ENCODE measurements at regions not wholly inside any gene's neighbourhood (a gene's known extent, or its start where the extent isn't known, plus 50 kb on each side); places are given as distances from the start of the nearest gene placed in this dataset.

DNA sequence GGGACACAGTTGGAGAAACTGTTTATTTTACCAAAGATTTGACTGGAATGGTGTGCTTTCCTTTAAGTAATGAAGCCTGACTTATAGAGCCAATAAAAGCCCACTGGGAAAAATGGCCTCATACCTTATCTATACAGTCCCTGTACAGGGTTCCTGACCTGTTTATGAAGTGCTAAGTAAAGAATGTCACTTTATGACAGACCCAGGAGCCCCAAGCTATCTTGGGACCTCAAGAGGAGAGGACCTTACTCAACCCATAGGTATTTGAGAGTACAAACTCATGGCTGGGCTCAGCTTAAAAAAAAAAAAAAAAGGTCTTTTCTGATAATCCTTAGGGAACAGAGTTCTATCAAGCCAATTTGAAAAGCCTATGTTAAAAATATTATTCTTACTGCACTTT, 1389.3 kb downstream of the RAPGEF2 start:
- TF ChIP-seq IRF4 (IDR thresholded peaks at IDR 0.05; ENCODE audit: low read depth, low read length) (no peak), ZNF384 (IDR thresholded peaks at IDR 0.05; ENCODE audit: borderline replicate concordance, low read depth, low read length) (no peak), SMAD5 (IDR thresholded peaks at IDR 0.05; ENCODE audit: low read depth) (no peak), RAD21 (IDR thresholded peaks at IDR 0.05; ENCODE audit: insufficient read depth, low read depth, low read length) (no peak), TCF12 (IDR thresholded peaks at IDR 0.05; ENCODE audit: low read depth, low read length) (no peak), NFYA (IDR thresholded peaks at IDR 0.05; ENCODE audit: borderline replicate concordance, low read depth, low read length) (no peak)
- TF ChIP-seq, protein P1, sequence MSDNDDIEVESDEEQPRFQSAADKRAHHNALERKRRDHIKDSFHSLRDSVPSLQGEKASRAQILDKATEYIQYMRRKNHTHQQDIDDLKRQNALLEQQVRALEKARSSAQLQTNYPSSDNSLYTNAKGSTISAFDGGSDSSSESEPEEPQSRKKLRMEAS (IDR thresholded peaks at IDR 0.05; ENCODE audit: low read depth, low read length): no peak
- TF ChIP-seq, protein P2, sequence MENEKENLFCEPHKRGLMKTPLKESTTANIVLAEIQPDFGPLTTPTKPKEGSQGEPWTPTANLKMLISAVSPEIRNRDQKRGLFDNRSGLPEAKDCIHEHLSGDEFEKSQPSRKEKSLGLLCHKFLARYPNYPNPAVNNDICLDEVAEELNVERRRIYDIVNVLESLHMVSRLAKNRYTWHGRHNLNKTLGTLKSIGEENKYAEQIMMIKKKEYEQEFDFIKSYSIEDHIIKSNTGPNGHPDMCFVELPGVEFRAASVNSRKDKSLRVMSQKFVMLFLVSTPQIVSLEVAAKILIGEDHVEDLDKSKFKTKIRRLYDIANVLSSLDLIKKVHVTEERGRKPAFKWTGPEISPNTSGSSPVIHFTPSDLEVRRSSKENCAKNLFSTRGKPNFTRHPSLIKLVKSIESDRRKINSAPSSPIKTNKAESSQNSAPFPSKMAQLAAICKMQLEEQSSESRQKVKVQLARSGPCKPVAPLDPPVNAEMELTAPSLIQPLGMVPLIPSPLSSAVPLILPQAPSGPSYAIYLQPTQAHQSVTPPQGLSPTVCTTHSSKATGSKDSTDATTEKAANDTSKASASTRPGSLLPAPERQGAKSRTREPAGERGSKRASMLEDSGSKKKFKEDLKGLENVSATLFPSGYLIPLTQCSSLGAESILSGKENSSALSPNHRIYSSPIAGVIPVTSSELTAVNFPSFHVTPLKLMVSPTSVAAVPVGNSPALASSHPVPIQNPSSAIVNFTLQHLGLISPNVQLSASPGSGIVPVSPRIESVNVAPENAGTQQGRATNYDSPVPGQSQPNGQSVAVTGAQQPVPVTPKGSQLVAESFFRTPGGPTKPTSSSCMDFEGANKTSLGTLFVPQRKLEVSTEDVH (IDR thresholded peaks at IDR 0.05; ENCODE audit: low read depth, partially characterized antibody): no peak
- TF ChIP-seq, protein P3, sequence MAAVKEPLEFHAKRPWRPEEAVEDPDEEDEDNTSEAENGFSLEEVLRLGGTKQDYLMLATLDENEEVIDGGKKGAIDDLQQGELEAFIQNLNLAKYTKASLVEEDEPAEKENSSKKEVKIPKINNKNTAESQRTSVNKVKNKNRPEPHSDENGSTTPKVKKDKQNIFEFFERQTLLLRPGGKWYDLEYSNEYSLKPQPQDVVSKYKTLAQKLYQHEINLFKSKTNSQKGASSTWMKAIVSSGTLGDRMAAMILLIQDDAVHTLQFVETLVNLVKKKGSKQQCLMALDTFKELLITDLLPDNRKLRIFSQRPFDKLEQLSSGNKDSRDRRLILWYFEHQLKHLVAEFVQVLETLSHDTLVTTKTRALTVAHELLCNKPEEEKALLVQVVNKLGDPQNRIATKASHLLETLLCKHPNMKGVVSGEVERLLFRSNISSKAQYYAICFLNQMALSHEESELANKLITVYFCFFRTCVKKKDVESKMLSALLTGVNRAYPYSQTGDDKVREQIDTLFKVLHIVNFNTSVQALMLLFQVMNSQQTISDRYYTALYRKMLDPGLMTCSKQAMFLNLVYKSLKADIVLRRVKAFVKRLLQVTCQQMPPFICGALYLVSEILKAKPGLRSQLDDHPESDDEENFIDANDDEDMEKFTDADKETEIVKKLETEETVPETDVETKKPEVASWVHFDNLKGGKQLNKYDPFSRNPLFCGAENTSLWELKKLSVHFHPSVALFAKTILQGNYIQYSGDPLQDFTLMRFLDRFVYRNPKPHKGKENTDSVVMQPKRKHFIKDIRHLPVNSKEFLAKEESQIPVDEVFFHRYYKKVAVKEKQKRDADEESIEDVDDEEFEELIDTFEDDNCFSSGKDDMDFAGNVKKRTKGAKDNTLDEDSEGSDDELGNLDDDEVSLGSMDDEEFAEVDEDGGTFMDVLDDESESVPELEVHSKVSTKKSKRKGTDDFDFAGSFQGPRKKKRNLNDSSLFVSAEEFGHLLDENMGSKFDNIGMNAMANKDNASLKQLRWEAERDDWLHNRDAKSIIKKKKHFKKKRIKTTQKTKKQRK (IDR thresholded peaks at IDR 0.05; ENCODE audit: low read depth, low read length): no peak
- POLR2A ChIA-PET: interaction anchor here (1.0 kb wide), 1 partner anchor 14 kb away, joined by 3 read pairs; no protein-coding TSS in a partner anchor
- no peak overlapping the region for H3K27ac ChIP-seq (ENCODE audit: control insufficient read depth, insufficient read depth)
- H3K79me2 ChIP-seq (ENCODE audit: control insufficient read depth, insufficient read depth, low read length): no peaks in the 10 kb centered on the region
- H3K36me3 ChIP-seq (ENCODE audit: control insufficient read depth in 2 of 2, insufficient read depth in 2 of 2, low read length in 1 of 2): no peaks in the 10 kb centered on the region
- no peak for ATAC-seq
- no peaks in the 10 kb centered on the region for H3K9me3 ChIP-seq (replicated peaks; ENCODE audit: control insufficient read depth, insufficient read depth, low read length)
- no peaks in the 10 kb centered on the region for H3K4me1 ChIP-seq (ENCODE audit: control insufficient read depth, insufficient read depth, low read length)
- intact Hi-C loops (cut with micrococcal nuclease; ENCODE audit: unreplicated experiment): no loop called here
- CTCF ChIA-PET: no interaction called here
- no peak for DNase-seq (ENCODE audit: low read depth, low spot score)
- no TSS peak for BruUV-seq (replicated peaks)
- no peak overlapping the region for H3K9ac ChIP-seq (ENCODE audit: control insufficient read depth, insufficient read depth, low read length)
- H2AFZ ChIP-seq (ENCODE audit: control insufficient read depth, low read depth, low read length): no peak overlapping the region
- no peak overlapping the region for H3K4me3 ChIP-seq
- no peak for FAIRE-seq
- no peaks in the 10 kb centered on the region for H3K27me3 ChIP-seq (replicated peaks in 1 of 2; ENCODE audit: control insufficient read depth in 2 of 2, insufficient read depth in 2 of 2, low read length in 1 of 2)
- SMC1A ChIA-PET (ENCODE audit: uncharacterized antibody, unreplicated experiment): no interaction called here
- H4K20me1 ChIP-seq (ENCODE audit: control insufficient read depth, insufficient read depth): no peaks in the 10 kb centered on the region
- in situ Hi-C loops (cut with MboI): no loop called here
- H3K4me2 ChIP-seq (ENCODE audit: control insufficient read depth, insufficient read depth): no peak overlapping the region
- RAD21 ChIA-PET (ENCODE audit: unreplicated experiment): no interaction called here
